Activated CD8-positive, alpha-beta memory T cell treated with anti-CD3 and anti-CD28 coated beads for 1 hour (primary cell): ENCODE measurements at regions not wholly inside any gene's neighbourhood (a gene's known extent, or its start where the extent isn't known, plus 50 kb on each side); places are given as distances from the start of the nearest gene placed in this dataset.
"Not testable (repeated sequence)": the region's sequence is repeated elsewhere in the genome, so short reads cannot be mapped to it uniquely, and the experiment has no call there.

Source experiments
- DNase-seq, 2 donors: peaks; one replicate each; pipeline ENCODE4 v3.0.0-alpha.2; 2020; ENCODE audit warnings: low read depth in 1 of 2; ENCODE audit errors: extremely low read depth in 1 of 2

GRCh38 chr5:130616161-130616560, 548.9 kb downstream of the HINT1 start:
- no peak for DNase-seq

- no peak for DNase-seq
These were observed 559.8 kb downstream of the HINT1 start for GRCh38 chr5:130605234-130605633.

GRCh38 chr5:130596647-130597046, 568.4 kb downstream of the HINT1 start:
- DNase-seq: not testable (repeated sequence)

GRCh38 chr5:130580264-130580663, 584.8 kb downstream of the HINT1 start:
- no peak for DNase-seq

- DNase-seq: no peak
These were observed 586.7 kb downstream of the HINT1 start for GRCh38 chr5:130578354-130578753.

- DNase-seq: no peak
These were observed 594.0 kb downstream of the HINT1 start for GRCh38 chr5:130571076-130571475.

- no peak for DNase-seq
These were observed 596.3 kb downstream of the HINT1 start for GRCh38 chr5:130568791-130569190.

- DNase-seq: no peak
These were observed 609.6 kb downstream of the HINT1 start for GRCh38 chr5:130555429-130555828.

GRCh38 chr5:130550562-130550928, 614.5 kb downstream of the HINT1 start:
- no peak for DNase-seq

- no peak for DNase-seq
These were observed 615.0 kb downstream of the HINT1 start for GRCh38 chr5:130549884-130550561.

- no peak for DNase-seq
These were observed 618.8 kb downstream of the HINT1 start for GRCh38 chr5:130546211-130546610.

- DNase-seq: no peak
These were observed 619.8 kb downstream of the HINT1 start for GRCh38 chr5:130545291-130545690.

- DNase-seq: no peak
These were observed 623.3 kb downstream of the HINT1 start for GRCh38 chr5:130541617-130542221.

GRCh38 chr5:130536691-130537090, 628.4 kb downstream of the HINT1 start:
- DNase-seq: no peak

- DNase-seq: no peak
These were observed 628.5 kb downstream of the CHSY3 start for GRCh38 chr5:130532786-130533185.

- no peak for DNase-seq
These were observed 625.5 kb downstream of the CHSY3 start for GRCh38 chr5:130529511-130530485.

GRCh38 chr5:130529111-130529510, 624.8 kb downstream of the CHSY3 start:
- no peak for DNase-seq

GRCh38 chr5:130528474-130528873, 624.2 kb downstream of the CHSY3 start:
- DNase-seq: no peak

- DNase-seq: no peak
These were observed 622.4 kb downstream of the CHSY3 start for GRCh38 chr5:130526708-130527107.

GRCh38 chr5:130520211-130520610, 615.9 kb downstream of the CHSY3 start:
- DNase-seq: no peak

- DNase-seq: no peak
These were observed 610.9 kb downstream of the CHSY3 start for GRCh38 chr5:130514984-130515690.
